ENCODE measurements at regions not wholly inside any gene's neighbourhood (a gene's known extent, or its start where the extent isn't known, plus 50 kb on each side); places are given as distances from the start of the nearest gene placed in this dataset.

DNA sequence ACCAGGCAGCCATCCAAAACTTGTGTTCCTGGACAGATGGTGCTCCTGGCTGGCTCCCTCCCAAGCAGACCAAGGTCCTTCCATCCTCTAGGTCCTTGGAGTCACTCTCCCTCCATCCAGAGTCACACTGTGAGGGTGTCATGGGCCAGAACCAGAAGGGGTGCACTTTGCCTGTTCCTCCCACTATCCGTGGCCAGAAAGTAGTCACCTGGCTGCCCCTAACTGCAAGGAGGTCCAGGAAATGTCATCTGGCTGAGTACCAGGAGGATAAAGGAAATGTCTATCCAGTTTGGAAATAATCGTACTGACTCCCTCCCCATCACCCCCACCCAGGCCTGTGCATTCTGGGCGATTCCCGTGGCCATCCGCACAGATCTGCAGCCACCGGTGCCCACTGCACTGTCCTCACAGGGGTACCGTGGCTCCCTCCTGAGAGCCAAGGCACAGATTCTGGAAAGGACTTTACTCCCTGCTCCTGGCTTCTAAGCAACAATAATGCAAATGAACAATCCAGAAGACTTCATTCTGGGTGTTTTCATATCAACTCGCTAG, 253.2 kb downstream of the NPHP4 start:
- no peak for TF ChIP-seq POLR2A (IDR thresholded peaks at IDR 0.05)
- TF ChIP-seq, protein P1, sequence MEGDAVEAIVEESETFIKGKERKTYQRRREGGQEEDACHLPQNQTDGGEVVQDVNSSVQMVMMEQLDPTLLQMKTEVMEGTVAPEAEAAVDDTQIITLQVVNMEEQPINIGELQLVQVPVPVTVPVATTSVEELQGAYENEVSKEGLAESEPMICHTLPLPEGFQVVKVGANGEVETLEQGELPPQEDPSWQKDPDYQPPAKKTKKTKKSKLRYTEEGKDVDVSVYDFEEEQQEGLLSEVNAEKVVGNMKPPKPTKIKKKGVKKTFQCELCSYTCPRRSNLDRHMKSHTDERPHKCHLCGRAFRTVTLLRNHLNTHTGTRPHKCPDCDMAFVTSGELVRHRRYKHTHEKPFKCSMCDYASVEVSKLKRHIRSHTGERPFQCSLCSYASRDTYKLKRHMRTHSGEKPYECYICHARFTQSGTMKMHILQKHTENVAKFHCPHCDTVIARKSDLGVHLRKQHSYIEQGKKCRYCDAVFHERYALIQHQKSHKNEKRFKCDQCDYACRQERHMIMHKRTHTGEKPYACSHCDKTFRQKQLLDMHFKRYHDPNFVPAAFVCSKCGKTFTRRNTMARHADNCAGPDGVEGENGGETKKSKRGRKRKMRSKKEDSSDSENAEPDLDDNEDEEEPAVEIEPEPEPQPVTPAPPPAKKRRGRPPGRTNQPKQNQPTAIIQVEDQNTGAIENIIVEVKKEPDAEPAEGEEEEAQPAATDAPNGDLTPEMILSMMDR (IDR thresholded peaks at IDR 0.05) = no peak
